ENCODE measurements at regions not wholly inside any gene's neighbourhood (a gene's known extent, or its start where the extent isn't known, plus 50 kb on each side); places are given as distances from the start of the nearest gene placed in this dataset.
A peak's percentile ranks its signal among the peaks of the same experiment; 100 is the strongest.

GRCh38 chr6:5896476-5897200 is 110.1 kb downstream of the NRN1 start:
- no peak overlapping the region for H3K4me3 ChIP-seq (ENCODE audit: low read depth, low read length)
- H3K4me1 ChIP-seq, result no peaks in the 10 kb centered on the region
- no peaks in the 10 kb centered on the region for H3K36me3 ChIP-seq (ENCODE audit: control insufficient read depth, insufficient read depth, low read length)
- H3K4me2 ChIP-seq (ENCODE audit: low read length), result no peak overlapping the region
- TF ChIP-seq CTCF (IDR thresholded peaks at IDR 0.05), result no peak
- H2AFZ ChIP-seq, result no peak overlapping the region
- no peaks in the 10 kb centered on the region for H3K79me2 ChIP-seq
- no peak overlapping the region for H3K27ac ChIP-seq
- no peak overlapping the region for H3K9ac ChIP-seq
- H3K27me3 ChIP-seq (ENCODE audit: control insufficient read depth, insufficient read depth, low read length), result no peaks in the 10 kb centered on the region
- H3K9me3 ChIP-seq (ENCODE audit: control insufficient read depth, low read length), result no peaks in the 10 kb centered on the region

- Histone ChIP-seq H2AFZ (no peak overlapping the region), H3K79me2 (no peaks in the 10 kb centered on the region), H3K9me3 (ENCODE audit: control insufficient read depth, low read length) (no peaks in the 10 kb centered on the region), H3K4me1 (no peaks in the 10 kb centered on the region), H3K4me3 (ENCODE audit: low read depth, low read length) (no peak overlapping the region), H3K36me3 (ENCODE audit: control insufficient read depth, insufficient read depth, low read length) (no peaks in the 10 kb centered on the region), H3K9ac (no peak overlapping the region), H3K27me3 (ENCODE audit: control insufficient read depth, insufficient read depth, low read length) (no peaks in the 10 kb centered on the region), H3K4me2 (ENCODE audit: low read length) (no peak overlapping the region), H3K27ac (no peak overlapping the region)
- no peak for TF ChIP-seq CTCF (IDR thresholded peaks at IDR 0.05)
These were observed 112.4 kb downstream of the NRN1 start for GRCh38 chr6:5894357-5894756.

GRCh38 chr6:5893295-5893694 is 113.4 kb downstream of the NRN1 start:
- TF ChIP-seq CTCF (IDR thresholded peaks at IDR 0.05), result no peak
- Histone ChIP-seq H3K4me3 (ENCODE audit: low read depth, low read length) (no peak overlapping the region), H3K27me3 (ENCODE audit: control insufficient read depth, insufficient read depth, low read length) (no peaks in the 10 kb centered on the region), H3K9me3 (ENCODE audit: control insufficient read depth, low read length) (no peaks in the 10 kb centered on the region), H3K4me1 (no peaks in the 10 kb centered on the region), H3K79me2 (no peaks in the 10 kb centered on the region), H3K36me3 (ENCODE audit: control insufficient read depth, insufficient read depth, low read length) (no peaks in the 10 kb centered on the region), H3K4me2 (ENCODE audit: low read length) (no peak overlapping the region), H3K27ac (no peak overlapping the region), H3K9ac (no peak overlapping the region), H2AFZ (no peak overlapping the region)

GRCh38 chr6:5892669-5893068 is 114.1 kb downstream of the NRN1 start:
- H3K36me3 ChIP-seq (ENCODE audit: control insufficient read depth, insufficient read depth, low read length), result no peaks in the 10 kb centered on the region
- H3K4me3 ChIP-seq (ENCODE audit: low read depth, low read length), result peak overlapping the region; percentile 48
- no peaks in the 10 kb centered on the region for H3K27me3 ChIP-seq (ENCODE audit: control insufficient read depth, insufficient read depth, low read length)
- TF ChIP-seq CTCF (IDR thresholded peaks at IDR 0.05), result no peak
- no peak overlapping the region for H3K9ac ChIP-seq
- H3K27ac ChIP-seq, result no peak overlapping the region
- H3K79me2 ChIP-seq, result no peaks in the 10 kb centered on the region
- H3K9me3 ChIP-seq (ENCODE audit: control insufficient read depth, low read length), result no peaks in the 10 kb centered on the region
- no peak overlapping the region for H2AFZ ChIP-seq
- H3K4me2 ChIP-seq (ENCODE audit: low read length), result peak overlapping the region; percentile 57
- H3K4me1 ChIP-seq, result no peaks in the 10 kb centered on the region

- TF ChIP-seq CTCF (IDR thresholded peaks at IDR 0.05), result no peak
- no peak overlapping the region for H2AFZ ChIP-seq
- no peaks in the 10 kb centered on the region for H3K36me3 ChIP-seq (ENCODE audit: control insufficient read depth, insufficient read depth, low read length)
- no peak overlapping the region for H3K4me3 ChIP-seq (ENCODE audit: low read depth, low read length)
- H3K27me3 ChIP-seq (ENCODE audit: control insufficient read depth, insufficient read depth, low read length), result no peaks in the 10 kb centered on the region
- no peak overlapping the region for H3K9ac ChIP-seq
- no peak overlapping the region for H3K4me2 ChIP-seq (ENCODE audit: low read length)
- H3K27ac ChIP-seq, result no peak overlapping the region
- no peaks in the 10 kb centered on the region for H3K4me1 ChIP-seq
- no peaks in the 10 kb centered on the region for H3K79me2 ChIP-seq
- peaks cover 3% of the 10 kb centered on the region for H3K9me3 ChIP-seq (ENCODE audit: control insufficient read depth, low read length)
These were observed 127.9 kb downstream of the NRN1 start for GRCh38 chr6:5878792-5879191.
